HepG2 (cell line): ENCODE measurements at regions not wholly inside any gene's neighbourhood (a gene's known extent, or its start where the extent isn't known, plus 50 kb on each side); places are given as distances from the start of the nearest gene placed in this dataset.

Experiments
- ATAC-seq: fragments of 200-7000 bp; cut with Tn5 transposase; 3 replicates; pipeline ENCODE4 v1.9.1; 2020; ENCODE audit warnings: mild to moderate bottlenecking, moderate library complexity
- BruUV-seq: library from RNA; stranded (reverse); fragments of 400-500 nt; replicated peaks from 2 replicates; lab custom pipeline; 2021; lab: Mats Ljungman, UMichigan
- CTCF ChIA-PET: fragments of 300-600 bp; formaldehyde crosslinking; extraction: SDS; loops from one replicate; lab custom pipeline; 2021; ENCODE audit warnings: low total read pairs, inconsistent platforms, low intra/inter-chr PET ratio; lab: Yijun Ruan, JAX
- POLR2A ChIA-PET: fragments of 350-600 bp; sonication (Branson Sonifier 250); formaldehyde crosslinking; loops from one replicate; lab custom pipeline; 2020; ENCODE audit warnings: antibody characterized with exemption, inconsistent platforms; lab: Yijun Ruan, JAX
- DNase-seq: peaks from one replicate; pipeline ENCODE4 v3.0.0-alpha.2; 2015; ENCODE audit warnings: low spot score
- FAIRE-seq: peaks from 3 replicates; lab custom pipeline; 2011; peaks lifted over from hg19 to GRCh38; lab: Jason Lieb, UNC
- H2AFZ ChIP-seq: one replicate; pipeline ENCODE4 v1.6.1; 2011; ENCODE audit warnings: low read length, inconsistent platforms
- H3K27ac ChIP-seq: fragments of 300-600 bp; 3 replicates; pipeline ENCODE4 v1.8.0; 2011; ENCODE audit warnings: mixed run types, mild to moderate bottlenecking, mixed read lengths, low read length, inconsistent platforms; ENCODE audit not compliant: insufficient read depth; ENCODE audit errors: extremely low read length
- H3K27me3 ChIP-seq, 2 experiments: fragments of 200-600 bp in 1 of 2; 2 replicates in 1 of 2; 3 replicates in 1 of 2; pipeline versions ENCODE4 v1.6.0 to v1.8.0; 2011; ENCODE audit warnings: low read length in 2 of 2, mild to moderate bottlenecking in 2 of 2, moderate library complexity in 2 of 2, inconsistent platforms in 1 of 2; ENCODE audit not compliant: insufficient read depth in 2 of 2, control insufficient read depth in 1 of 2
- H3K36me3 ChIP-seq, 2 experiments: fragments of 200-600 bp in 1 of 2; replicated peaks in 1 of 2; 2 replicates in 1 of 2; 3 replicates in 1 of 2; pipeline versions ENCODE4 v1.5.1 to v1.8.0; 2011; ENCODE audit warnings: low read length in 2 of 2, inconsistent platforms in 1 of 2; ENCODE audit not compliant: insufficient read depth in 2 of 2, control insufficient read depth in 1 of 2
- H3K4me1 ChIP-seq: 2 replicates; pipeline ENCODE4 v1.5.1; 2012; ENCODE audit warnings: low read length, inconsistent platforms; ENCODE audit not compliant: insufficient read depth
- H3K4me2 ChIP-seq: 2 replicates; pipeline ENCODE4 v1.6.0; 2011; ENCODE audit warnings: low read depth, low read length, inconsistent platforms
- H3K4me3 ChIP-seq, 3 experiments: fragments of 200-600 bp in 1 of 3; sonication (generic), shearing (Covaris generic) in 1 of 3; replicated peaks in 1 of 3; 2 replicates each; pipeline ENCODE4 v1.5.1; 2011 to 2016; ENCODE audit warnings: low read length in 3 of 3, inconsistent platforms in 2 of 3, low read depth in 2 of 3, mild to moderate bottlenecking in 2 of 3, control low read depth in 1 of 3, mixed read lengths in 1 of 3; ENCODE audit not compliant: insufficient read depth in 1 of 3
- H3K79me2 ChIP-seq: one replicate; pipeline ENCODE4 v1.6.1; 2011; ENCODE audit warnings: low read length, inconsistent platforms; ENCODE audit not compliant: insufficient read depth
- H3K9ac ChIP-seq: 2 replicates; pipeline ENCODE4 v1.6.0; 2011; ENCODE audit warnings: mild to moderate bottlenecking, low read depth, low read length, inconsistent platforms; ENCODE audit not compliant: insufficient read depth
- H3K9me3 ChIP-seq: 2 replicates; pipeline ENCODE4 v1.5.1; 2012; ENCODE audit warnings: mild to moderate bottlenecking, low read length
- H4K20me1 ChIP-seq: 2 replicates; pipeline ENCODE4 v1.6.0; 2011; ENCODE audit warnings: inconsistent platforms, mild to moderate bottlenecking, low read length, moderate library complexity; ENCODE audit not compliant: insufficient read depth
- BRD4 ChIP-seq: sonication (generic); formaldehyde crosslinking; IDR thresholded peaks from 2 replicates; pipeline ENCODE4 v1.4.0; 2020; ENCODE audit warnings: missing genetic modification reagents
- HMG20A ChIP-seq: IDR thresholded peaks from 2 replicates; pipeline ENCODE4 v1.6.1; 2016; ENCODE audit warnings: borderline replicate concordance
- ISL2 ChIP-seq: sonication (generic); formaldehyde crosslinking; IDR thresholded peaks from 2 replicates; pipeline ENCODE4 v1.5.0; 2020; ENCODE audit warnings: missing genetic modification reagents
- RBAK ChIP-seq: sonication (generic); formaldehyde crosslinking; IDR thresholded peaks from 2 replicates; pipeline ENCODE4 v1.5.1; 2020; ENCODE audit warnings: mild to moderate bottlenecking, missing genetic modification reagents
- SRSF4 ChIP-seq: fragments of 200-400 bp; formaldehyde crosslinking; IDR thresholded peaks from one replicate; pipeline ENCODE4 v1.6.1; 2018; ENCODE audit warnings: mild to moderate bottlenecking, low read depth, low read length, moderate library complexity; ENCODE audit not compliant: poor library complexity, severe bottlenecking
- WIZ ChIP-seq: sonication (generic); formaldehyde crosslinking; IDR thresholded peaks from 2 replicates; pipeline ENCODE4 v1.5.1; 2020; ENCODE audit warnings: mild to moderate bottlenecking, missing genetic modification reagents
- ZBTB7A ChIP-seq: sonication (generic); formaldehyde crosslinking; IDR thresholded peaks from 2 replicates; pipeline ENCODE4 v1.8.0; 2022; ENCODE audit warnings: mild to moderate bottlenecking, missing genetic modification reagents
- ZNF790 ChIP-seq: sonication (generic); formaldehyde crosslinking; IDR thresholded peaks from 2 replicates; pipeline ENCODE4 v1.8.0; 2022; ENCODE audit warnings: missing genetic modification reagents, mild to moderate bottlenecking, borderline replicate concordance
- ZNF841 ChIP-seq: sonication (generic); formaldehyde crosslinking; IDR thresholded peaks from 2 replicates; pipeline ENCODE4 v1.8.1; 2023; ENCODE audit warnings: missing genetic modification reagents, borderline replicate concordance
- WGBS: methylation state at CpG from one replicate; pipeline ENCODE4 v1.1.6; 2017; ENCODE audit warnings: low lambda C conversion rate; 5-methylcytosine and 5-hydroxymethylcytosine counted together
- in situ Hi-C: cut with HindIII; loops from 2 replicates; pipeline ENCODE4 v1.10.0; 2017; ENCODE audit warnings: low pct_unique_long_range_greater_than_20kb; ENCODE audit not compliant: extremely low pct_ligation_motif_present
- intact Hi-C: fragments of 100-400 bp; cut with micrococcal nuclease; formaldehyde crosslinking; loops from one replicate; pipeline ENCODE4 v1.10.0; 2022; ENCODE audit not compliant: unreplicated experiment
- TF ChIP-seq, protein P1 (sequence below): sonication (generic); formaldehyde crosslinking; IDR thresholded peaks from 2 replicates; pipeline ENCODE4 v1.4.0; 2020; ENCODE audit warnings: missing genetic modification reagents
- TF ChIP-seq, protein P2 (sequence below): sonication (generic); formaldehyde crosslinking; IDR thresholded peaks from 2 replicates; pipeline ENCODE4 v1.4.0; 2020; ENCODE audit warnings: missing genetic modification reagents

DNA sequence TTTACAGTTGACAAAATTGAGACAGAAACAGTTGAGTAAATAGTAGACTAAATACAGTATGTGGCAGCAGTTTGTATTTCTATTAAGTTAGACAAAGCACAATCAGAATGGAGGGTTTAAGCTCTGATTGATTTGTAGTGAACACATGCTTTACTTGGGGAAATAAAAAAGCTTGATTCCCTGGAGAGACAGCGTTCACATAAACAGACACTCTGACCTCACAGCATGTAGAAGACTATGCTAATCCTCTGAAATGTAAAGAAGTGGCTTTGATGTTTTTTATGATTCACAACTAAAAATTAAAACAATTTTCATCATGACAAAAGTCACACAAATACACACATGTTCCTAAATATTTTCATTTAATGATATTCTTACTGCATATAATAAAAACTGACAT lies 126.9 kb upstream of the FAM83B start:
- in situ Hi-C loops: loop anchor here (10.0 to 25.0 kb wide), 3 partner anchors 345 to 732 kb away; no protein-coding TSS in a partner anchor
- no peak overlapping the region for H3K9ac ChIP-seq
- 4% methylated on average over 1 of the region's 1 CpG for WGBS
- FAIRE-seq: no peak
- H4K20me1 ChIP-seq: no peaks in the 10 kb centered on the region
- CTCF ChIA-PET: interaction anchor here (2.3 kb wide), 1 partner anchor 273 kb away, joined by 9 read pairs; no protein-coding TSS in a partner anchor
- no peak overlapping the region for H3K27ac ChIP-seq
- H3K36me3 ChIP-seq: no peaks in the 10 kb centered on the region
- no TSS peak for BruUV-seq
- no peaks in the 10 kb centered on the region for H3K9me3 ChIP-seq
- TF ChIP-seq ISL2 (CRISPR knock-in tag) (no peak), ZNF790 (CRISPR knock-in tag) (no peak), HMG20A (no peak), ZBTB7A (CRISPR knock-in tag) (no peak), SRSF4 (no peak)
- TF ChIP-seq, protein P1, sequence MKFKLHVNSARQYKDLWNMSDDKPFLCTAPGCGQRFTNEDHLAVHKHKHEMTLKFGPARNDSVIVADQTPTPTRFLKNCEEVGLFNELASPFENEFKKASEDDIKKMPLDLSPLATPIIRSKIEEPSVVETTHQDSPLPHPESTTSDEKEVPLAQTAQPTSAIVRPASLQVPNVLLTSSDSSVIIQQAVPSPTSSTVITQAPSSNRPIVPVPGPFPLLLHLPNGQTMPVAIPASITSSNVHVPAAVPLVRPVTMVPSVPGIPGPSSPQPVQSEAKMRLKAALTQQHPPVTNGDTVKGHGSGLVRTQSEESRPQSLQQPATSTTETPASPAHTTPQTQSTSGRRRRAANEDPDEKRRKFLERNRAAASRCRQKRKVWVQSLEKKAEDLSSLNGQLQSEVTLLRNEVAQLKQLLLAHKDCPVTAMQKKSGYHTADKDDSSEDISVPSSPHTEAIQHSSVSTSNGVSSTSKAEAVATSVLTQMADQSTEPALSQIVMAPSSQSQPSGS (CRISPR knock-in tag): no peak
- TF ChIP-seq, all 625 proteins: peak for 0
- Histone ChIP-seq H3K79me2 (no peaks in the 10 kb centered on the region), H3K4me1 (no peaks in the 10 kb centered on the region), H3K4me2 (no peak overlapping the region), H3K4me3 (no peak overlapping the region), H2AFZ (no peak overlapping the region), H3K27me3 (no peaks in the 10 kb centered on the region)
- no peak for ATAC-seq
- no peak for DNase-seq
- POLR2A ChIA-PET: no interaction called here
- intact Hi-C loops: loop anchor here (5.0 to 10.0 kb wide), 2 partner anchors 523 to 735 kb away; no protein-coding TSS in a partner anchor

DNA sequence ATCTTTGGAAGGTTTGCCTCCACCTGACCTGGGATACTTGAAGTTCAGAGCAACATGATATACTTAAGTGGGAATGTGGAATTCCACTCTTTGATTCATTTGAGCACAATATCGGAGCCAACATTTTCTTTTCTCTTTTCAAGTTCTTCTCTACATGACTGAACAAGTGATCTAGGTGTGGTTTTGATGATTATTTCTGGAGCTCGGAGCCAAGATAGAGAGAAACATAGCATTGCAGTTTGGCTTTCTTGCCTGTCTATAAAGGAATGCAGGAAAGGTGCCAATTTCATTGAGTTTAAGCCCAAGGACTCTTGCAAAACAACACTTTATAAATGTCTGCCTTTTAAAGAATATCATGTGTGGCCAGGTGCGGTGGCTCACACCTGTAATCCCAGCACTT lies 124.2 kb upstream of the FAM83B start:
- Histone ChIP-seq H3K27ac (no peak overlapping the region), H3K4me2 (no peak overlapping the region), H3K9me3 (no peaks in the 10 kb centered on the region), H3K79me2 (no peaks in the 10 kb centered on the region), H3K9ac (no peak overlapping the region), H2AFZ (no peak overlapping the region), H3K27me3 (no peaks in the 10 kb centered on the region), H3K36me3 (no peaks in the 10 kb centered on the region), H4K20me1 (no peaks in the 10 kb centered on the region)
- FAIRE-seq: no peak
- no TSS peak for BruUV-seq
- no peak for DNase-seq
- 5% methylated on average over 3 of the region's 3 CpGs for WGBS
- CTCF ChIA-PET: no interaction called here
- TF ChIP-seq, protein P2, sequence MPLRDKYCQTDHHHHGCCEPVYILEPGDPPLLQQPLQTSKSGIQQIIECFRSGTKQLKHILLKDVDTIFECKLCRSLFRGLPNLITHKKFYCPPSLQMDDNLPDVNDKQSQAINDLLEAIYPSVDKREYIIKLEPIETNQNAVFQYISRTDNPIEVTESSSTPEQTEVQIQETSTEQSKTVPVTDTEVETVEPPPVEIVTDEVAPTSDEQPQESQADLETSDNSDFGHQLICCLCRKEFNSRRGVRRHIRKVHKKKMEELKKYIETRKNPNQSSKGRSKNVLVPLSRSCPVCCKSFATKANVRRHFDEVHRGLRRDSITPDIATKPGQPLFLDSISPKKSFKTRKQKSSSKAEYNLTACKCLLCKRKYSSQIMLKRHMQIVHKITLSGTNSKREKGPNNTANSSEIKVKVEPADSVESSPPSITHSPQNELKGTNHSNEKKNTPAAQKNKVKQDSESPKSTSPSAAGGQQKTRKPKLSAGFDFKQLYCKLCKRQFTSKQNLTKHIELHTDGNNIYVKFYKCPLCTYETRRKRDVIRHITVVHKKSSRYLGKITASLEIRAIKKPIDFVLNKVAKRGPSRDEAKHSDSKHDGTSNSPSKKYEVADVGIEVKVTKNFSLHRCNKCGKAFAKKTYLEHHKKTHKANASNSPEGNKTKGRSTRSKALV (CRISPR knock-in tag): no peak
- no peak for TF ChIP-seq BRD4
- TF ChIP-seq RBAK (CRISPR knock-in tag): no peak
- TF ChIP-seq ZNF841 (CRISPR knock-in tag): no peak
- no peak for TF ChIP-seq WIZ (CRISPR knock-in tag)
- TF ChIP-seq, all 625 proteins: peak for 0
- H3K4me3 ChIP-seq: no peak overlapping the region
- POLR2A ChIA-PET: no interaction called here
- no peak for ATAC-seq
- in situ Hi-C loops: loop anchor here (25.0 kb wide), 2 partner anchors 515 to 735 kb away; no protein-coding TSS in a partner anchor
- H3K4me1 ChIP-seq: no peaks in the 10 kb centered on the region
- intact Hi-C loops: no loop called here
